Sigmoid colon (tissue), 4 donors: ENCODE measurements at regions not wholly inside any gene's neighbourhood (a gene's known extent, or its start where the extent isn't known, plus 50 kb on each side); places are given as distances from the start of the nearest gene placed in this dataset.

Experiments
- EP300 ChIP-seq, 4 donors: sonication (generic); formaldehyde crosslinking; IDR thresholded peaks; one replicate each; pipeline ENCODE4 v1.6.1; 2017; ENCODE audit warnings: antibody characterized with exemption in 4 of 4
- POLR2AphosphoS5 ChIP-seq, 4 donors: sonication (generic); formaldehyde crosslinking; IDR thresholded peaks; one replicate each; pipeline ENCODE4 v1.6.1; 2017; ENCODE audit warnings: antibody characterized with exemption in 4 of 4

- TF ChIP-seq EP300 (IDR thresholded peaks at IDR 0.05) (no peak), POLR2AphosphoS5 (IDR thresholded peaks at IDR 0.05) (no peak)
These were observed 115.6 kb downstream of the EOMES start for GRCh38 chr3:27606537-27606936.
